DND-41 (cell line): ENCODE measurements at regions not wholly inside any gene's neighbourhood (a gene's known extent, or its start where the extent isn't known, plus 50 kb on each side); places are given as distances from the start of the nearest gene placed in this dataset.

ENCODE experiments used
- ATAC-seq: fragments of 200-7000 bp; cut with Tn5 transposase; 3 replicates; pipeline ENCODE4 v1.9.1; 2021; ENCODE audit warnings: low read depth; ENCODE audit not compliant: insufficient read depth
- DNase-seq: peaks from one replicate; pipeline ENCODE4 v3.0.0-alpha.2; 2020
- H2AFZ ChIP-seq: 2 replicates; pipeline ENCODE4 v1.6.0; 2012; ENCODE audit warnings: low read depth, low read length
- H3K27ac ChIP-seq: 2 replicates; pipeline ENCODE4 v1.5.1; 2012; ENCODE audit warnings: low read length, inconsistent platforms
- H3K27me3 ChIP-seq: fragments of 200-600 bp; sonication (generic); 2 replicates; pipeline ENCODE4 v1.6.0; 2012; ENCODE audit warnings: low read length, mild to moderate bottlenecking, inconsistent platforms; ENCODE audit not compliant: insufficient read depth, poor library complexity
- H3K36me3 ChIP-seq: 2 replicates; pipeline ENCODE4 v1.5.1; 2012; ENCODE audit warnings: low read length, inconsistent platforms; ENCODE audit not compliant: insufficient read depth
- H3K4me1 ChIP-seq: 2 replicates; pipeline ENCODE4 v1.5.1; 2012; ENCODE audit warnings: mild to moderate bottlenecking, low read length; ENCODE audit not compliant: insufficient read depth
- H3K4me2 ChIP-seq: 2 replicates; pipeline ENCODE4 v1.6.0; 2012; ENCODE audit warnings: mild to moderate bottlenecking, moderate library complexity, low read length, inconsistent platforms; ENCODE audit not compliant: insufficient read depth
- H3K4me3 ChIP-seq, 2 experiments: fragments of 200-600 bp in 1 of 2; shearing (Covaris generic) in 1 of 2; 2 replicates each; pipeline ENCODE4 v1.5.1; 2012 to 2016; ENCODE audit warnings: inconsistent platforms in 2 of 2, low read length in 2 of 2, mild to moderate bottlenecking in 2 of 2, low read depth in 1 of 2, moderate library complexity in 1 of 2
- H3K79me2 ChIP-seq: 2 replicates; pipeline ENCODE4 v1.6.0; 2012; ENCODE audit warnings: low read length, inconsistent platforms; ENCODE audit not compliant: insufficient read depth
- H3K9ac ChIP-seq: 2 replicates; pipeline ENCODE4 v1.6.0; 2012; ENCODE audit warnings: low read depth, mild to moderate bottlenecking, inconsistent platforms, low read length, moderate library complexity
- H3K9me3 ChIP-seq: 2 replicates; pipeline ENCODE4 v1.5.1; 2012; ENCODE audit warnings: low read length, moderate library complexity, mild to moderate bottlenecking, inconsistent platforms; ENCODE audit not compliant: insufficient read depth, severe bottlenecking
- H4K20me1 ChIP-seq: 2 replicates; pipeline ENCODE4 v1.6.0; 2012; ENCODE audit warnings: low read length; ENCODE audit not compliant: insufficient read depth
- EZH2 ChIP-seq: IDR thresholded peaks from 3 replicates; pipeline ENCODE4 v1.6.1; 2012; ENCODE audit warnings: borderline replicate concordance, low read depth, mild to moderate bottlenecking, moderate library complexity, low read length, inconsistent platforms; ENCODE audit not compliant: severe bottlenecking
- TF ChIP-seq, protein P1 (sequence below): IDR thresholded peaks from 2 replicates; pipeline ENCODE4 v1.5.1; 2012; ENCODE audit warnings: borderline replicate concordance, low read length, moderate library complexity, mild to moderate bottlenecking; ENCODE audit not compliant: poor library complexity, severe bottlenecking; ENCODE audit errors: extremely low read depth

DNA sequence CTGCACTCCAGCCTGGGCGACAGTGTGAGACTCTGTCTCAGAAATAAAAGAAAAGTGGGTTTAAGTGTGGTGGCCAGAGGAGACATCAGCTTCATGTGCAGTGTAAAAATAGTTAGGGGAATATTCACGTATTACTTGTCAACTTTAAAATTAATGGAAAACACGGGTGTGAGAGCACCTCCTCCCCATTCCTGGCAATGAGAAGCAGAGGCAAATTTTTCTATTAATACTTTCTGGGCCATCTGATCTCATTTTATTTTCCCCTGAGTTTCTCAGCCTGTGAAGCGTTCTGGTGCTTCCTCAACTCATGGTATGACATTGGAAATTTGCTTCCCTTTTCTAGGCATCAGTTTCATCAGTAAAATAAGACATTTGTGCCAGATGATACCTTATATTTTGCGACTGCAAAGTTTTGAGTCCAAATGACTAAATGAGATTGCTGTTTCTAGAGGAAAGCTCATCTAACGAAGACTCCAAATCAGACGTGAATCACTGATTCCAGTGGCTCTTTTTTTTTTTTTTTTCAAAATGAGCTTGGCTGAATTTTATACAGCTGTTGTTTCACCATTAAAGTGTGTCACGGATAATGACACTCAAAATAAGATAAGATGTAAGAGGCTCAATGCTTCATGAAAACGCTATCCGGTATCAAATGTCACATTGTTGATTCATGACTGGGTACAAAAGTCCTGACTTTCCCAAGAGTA is 104.6 kb downstream of the MSX2 start:
- H2AFZ ChIP-seq = no peak overlapping the region
- DNase-seq = no peak
- H3K4me2 ChIP-seq = no peak overlapping the region
- no peak for ATAC-seq
- H3K9ac ChIP-seq = no peak overlapping the region
- no peaks in the 10 kb centered on the region for H3K36me3 ChIP-seq
- no peaks in the 10 kb centered on the region for H3K27me3 ChIP-seq
- H3K27ac ChIP-seq = no peak overlapping the region
- TF ChIP-seq, protein P1, sequence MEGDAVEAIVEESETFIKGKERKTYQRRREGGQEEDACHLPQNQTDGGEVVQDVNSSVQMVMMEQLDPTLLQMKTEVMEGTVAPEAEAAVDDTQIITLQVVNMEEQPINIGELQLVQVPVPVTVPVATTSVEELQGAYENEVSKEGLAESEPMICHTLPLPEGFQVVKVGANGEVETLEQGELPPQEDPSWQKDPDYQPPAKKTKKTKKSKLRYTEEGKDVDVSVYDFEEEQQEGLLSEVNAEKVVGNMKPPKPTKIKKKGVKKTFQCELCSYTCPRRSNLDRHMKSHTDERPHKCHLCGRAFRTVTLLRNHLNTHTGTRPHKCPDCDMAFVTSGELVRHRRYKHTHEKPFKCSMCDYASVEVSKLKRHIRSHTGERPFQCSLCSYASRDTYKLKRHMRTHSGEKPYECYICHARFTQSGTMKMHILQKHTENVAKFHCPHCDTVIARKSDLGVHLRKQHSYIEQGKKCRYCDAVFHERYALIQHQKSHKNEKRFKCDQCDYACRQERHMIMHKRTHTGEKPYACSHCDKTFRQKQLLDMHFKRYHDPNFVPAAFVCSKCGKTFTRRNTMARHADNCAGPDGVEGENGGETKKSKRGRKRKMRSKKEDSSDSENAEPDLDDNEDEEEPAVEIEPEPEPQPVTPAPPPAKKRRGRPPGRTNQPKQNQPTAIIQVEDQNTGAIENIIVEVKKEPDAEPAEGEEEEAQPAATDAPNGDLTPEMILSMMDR = no peak
- no peak for TF ChIP-seq EZH2
- no peaks in the 10 kb centered on the region for H3K9me3 ChIP-seq
- H3K4me3 ChIP-seq = no peak overlapping the region
- H3K4me1 ChIP-seq = no peaks in the 10 kb centered on the region
- H4K20me1 ChIP-seq = no peaks in the 10 kb centered on the region
- no peaks in the 10 kb centered on the region for H3K79me2 ChIP-seq

- H3K9me3 ChIP-seq = no peaks in the 10 kb centered on the region
- H4K20me1 ChIP-seq = no peaks in the 10 kb centered on the region
- H3K4me2 ChIP-seq = no peak overlapping the region
- no peak overlapping the region for H2AFZ ChIP-seq
- ATAC-seq (no peak), DNase-seq (no peak)
- H3K9ac ChIP-seq = no peak overlapping the region
- no peaks in the 10 kb centered on the region for H3K79me2 ChIP-seq
- H3K4me1 ChIP-seq = no peaks in the 10 kb centered on the region
- H3K27me3 ChIP-seq = no peaks in the 10 kb centered on the region
- no peak overlapping the region for H3K27ac ChIP-seq
- H3K4me3 ChIP-seq = no peak overlapping the region
- no peaks in the 10 kb centered on the region for H3K36me3 ChIP-seq
- TF ChIP-seq, protein P1 = no peak
- TF ChIP-seq EZH2 = no peak
Observed at GRCh38 chr5:174827558-174827957, 103.2 kb downstream of the MSX2 start.

DNA sequence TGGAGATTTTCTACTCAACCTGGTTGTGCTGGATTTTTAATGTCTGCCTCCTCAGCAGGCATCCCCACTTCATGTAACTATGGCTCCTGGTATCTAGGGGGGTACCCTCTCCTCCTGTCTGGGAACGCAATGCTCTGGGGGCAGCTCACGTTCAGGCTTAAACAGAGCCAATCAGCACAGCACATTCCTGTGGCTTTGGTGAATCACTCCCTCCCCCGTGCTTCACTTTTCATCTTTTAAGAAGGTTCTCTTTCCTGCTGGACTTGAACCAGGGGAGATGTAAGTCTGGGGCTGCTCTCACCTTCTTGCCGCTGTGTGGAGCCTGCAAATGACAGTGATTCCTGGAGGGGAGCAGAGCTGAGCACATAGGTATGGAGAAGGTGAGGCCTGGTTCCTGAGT is 101.2 kb downstream of the MSX2 start:
- Histone ChIP-seq H3K36me3 (no peaks in the 10 kb centered on the region), H3K79me2 (no peaks in the 10 kb centered on the region)

More for the DNA sequence above, 101.2 kb downstream of the MSX2 start:
- Histone ChIP-seq H4K20me1 (no peaks in the 10 kb centered on the region), H3K4me3 (no peak overlapping the region), H3K9me3 (no peaks in the 10 kb centered on the region), H2AFZ (no peak overlapping the region), H3K27me3 (no peaks in the 10 kb centered on the region), H3K9ac (no peak overlapping the region), H3K4me1 (no peaks in the 10 kb centered on the region), H3K4me2 (no peak overlapping the region), H3K27ac (no peak overlapping the region)
- no peak for TF ChIP-seq EZH2
- TF ChIP-seq, protein P1 = no peak
- no peak for DNase-seq
- no peak for ATAC-seq
